H9 (cell line): ENCODE measurements at regions not wholly inside any gene's neighbourhood (a gene's known extent, or its start where the extent isn't known, plus 50 kb on each side); places are given as distances from the start of the nearest gene placed in this dataset.

Experiments
- DNase-seq: peaks from one replicate; pipeline ENCODE4 v3.0.0-alpha.2; 2017
- H2AFZ ChIP-seq: one replicate; pipeline ENCODE4 v1.6.1; 2013; ENCODE audit warnings: mild to moderate bottlenecking, low read length, control low read depth, moderate library complexity
- H2AK5ac ChIP-seq: 2 replicates; pipeline ENCODE4 v1.6.1; 2013; ENCODE audit warnings: low read length, control low read depth, mixed read lengths; ENCODE audit not compliant: insufficient read length
- H2BK120ac ChIP-seq: one replicate; pipeline ENCODE4 v1.6.1; 2013; ENCODE audit warnings: low read depth, mild to moderate bottlenecking, low read length, control low read depth, inconsistent platforms; ENCODE audit not compliant: poor library complexity, severe bottlenecking
- H2BK12ac ChIP-seq: 2 replicates; pipeline ENCODE4 v1.6.1; 2013; ENCODE audit warnings: low read length, control low read depth, mixed read lengths, low read depth; ENCODE audit not compliant: insufficient read length
- H2BK15ac ChIP-seq: 2 replicates; pipeline ENCODE4 v1.6.1; 2013; ENCODE audit warnings: low read depth, low read length, control low read depth
- H2BK20ac ChIP-seq: one replicate; pipeline ENCODE4 v1.6.1; 2013; ENCODE audit warnings: low read depth, mild to moderate bottlenecking, low read length, control low read depth, inconsistent platforms; ENCODE audit not compliant: poor library complexity, severe bottlenecking
- H2BK5ac ChIP-seq: 2 replicates; pipeline ENCODE4 v1.6.1; 2013; ENCODE audit warnings: low read length, control low read depth, mixed read lengths; ENCODE audit not compliant: insufficient read length
- H3K14ac ChIP-seq: 2 replicates; pipeline ENCODE4 v1.6.1; 2013; ENCODE audit warnings: low read length, control low read depth; ENCODE audit not compliant: insufficient read depth
- H3K18ac ChIP-seq: 2 replicates; pipeline ENCODE4 v1.6.1; 2013; ENCODE audit warnings: low read depth, mild to moderate bottlenecking, mixed read lengths, low read length, control low read depth; ENCODE audit not compliant: insufficient read length
- H3K23ac ChIP-seq: 2 replicates; pipeline ENCODE4 v1.6.1; 2013; ENCODE audit warnings: low read length, control low read depth, mixed read lengths, low read depth; ENCODE audit not compliant: insufficient read length
- H3K23me2 ChIP-seq: 2 replicates; pipeline ENCODE4 v1.6.1; 2013; ENCODE audit warnings: low read depth, mild to moderate bottlenecking, mixed read lengths, low read length, control low read depth; ENCODE audit not compliant: insufficient read length, poor library complexity, severe bottlenecking
- H3K27ac ChIP-seq: 2 replicates; pipeline ENCODE4 v1.5.1; 2013; ENCODE audit warnings: low read length, control low read depth, mixed read lengths, low read depth; ENCODE audit not compliant: insufficient read length
- H3K27me3 ChIP-seq: 2 replicates; pipeline ENCODE4 v1.6.1; 2013; ENCODE audit warnings: low read length, control low read depth, inconsistent platforms; ENCODE audit not compliant: insufficient read depth
- H3K4ac ChIP-seq: 2 replicates; pipeline ENCODE4 v1.6.1; 2013; ENCODE audit warnings: low read depth, mild to moderate bottlenecking, control low read depth, inconsistent platforms, low read length, moderate library complexity
- H3K4me1 ChIP-seq: 2 replicates; pipeline ENCODE4 v1.6.1; 2013; ENCODE audit warnings: low read length, control low read depth, inconsistent platforms; ENCODE audit not compliant: insufficient read depth
- H3K4me2 ChIP-seq: 2 replicates; pipeline ENCODE4 v1.6.1; 2013; ENCODE audit warnings: low read length, control low read depth, mixed read lengths; ENCODE audit not compliant: insufficient read length, insufficient read depth
- H3K56ac ChIP-seq: 2 replicates; pipeline ENCODE4 v1.6.1; 2013; ENCODE audit warnings: low read depth, mild to moderate bottlenecking, mixed read lengths, low read length, control low read depth; ENCODE audit not compliant: insufficient read length
- H3K79me1 ChIP-seq: 2 replicates; pipeline ENCODE4 v1.6.1; 2013; ENCODE audit warnings: low read depth, mild to moderate bottlenecking, moderate library complexity, low read length, control low read depth, inconsistent platforms; ENCODE audit not compliant: insufficient read depth, poor library complexity, severe bottlenecking
- H3K79me2 ChIP-seq: 2 replicates; pipeline ENCODE4 v1.6.1; 2013; ENCODE audit warnings: low read length, control low read depth, inconsistent platforms; ENCODE audit not compliant: insufficient read depth
- H3K9ac ChIP-seq: 2 replicates; pipeline ENCODE4 v1.6.1; 2013; ENCODE audit warnings: low read length, control low read depth, mixed read lengths; ENCODE audit not compliant: insufficient read length; ENCODE audit errors: extremely low read depth
- H3K9me3 ChIP-seq: one replicate; pipeline ENCODE4 v1.6.1; 2013; ENCODE audit warnings: low read depth, low read length, inconsistent platforms; ENCODE audit not compliant: control insufficient read depth
- H3T11ph ChIP-seq: one replicate; pipeline ENCODE4 v1.6.1; 2013; ENCODE audit warnings: mild to moderate bottlenecking, low read length, control low read depth, inconsistent platforms
- H4K20me1 ChIP-seq: one replicate; pipeline ENCODE4 v1.6.1; 2013; ENCODE audit not compliant: control insufficient read depth, insufficient read length, insufficient read depth
- H4K5ac ChIP-seq: 2 replicates; pipeline ENCODE4 v1.6.1; 2013; ENCODE audit warnings: low read depth, mild to moderate bottlenecking, mixed read lengths, low read length, control low read depth; ENCODE audit not compliant: insufficient read length
- H4K8ac ChIP-seq: replicated peaks from 2 replicates; pipeline ENCODE4 v1.6.1; 2013; ENCODE audit warnings: low read length, control low read depth, mixed read lengths, low read depth; ENCODE audit not compliant: insufficient read length
- H4K91ac ChIP-seq: 2 replicates; pipeline ENCODE4 v1.6.1; 2013; ENCODE audit warnings: low read depth, mild to moderate bottlenecking, moderate library complexity, mixed read lengths, low read length, control low read depth; ENCODE audit not compliant: insufficient read length
- H3K27ac Mint-ChIP-seq, 3 experiments: 2 replicates in 2 of 3; 3 replicates in 1 of 3; pipeline ENCODE4 v1.8.0; 2020 to 2021; ENCODE audit warnings: mixed read lengths in 3 of 3, mild to moderate bottlenecking in 1 of 3, moderate library complexity in 1 of 3
- H3K27me3 Mint-ChIP-seq: 2 replicates; pipeline ENCODE4 v1.8.0; 2021; ENCODE audit warnings: low read depth, mild to moderate bottlenecking, moderate library complexity, mixed read lengths
- H3K36me3 Mint-ChIP-seq, 3 experiments: 2 replicates in 2 of 3; 3 replicates in 1 of 3; pipeline ENCODE4 v1.8.0; 2020 to 2021; ENCODE audit warnings: low read depth in 3 of 3, mixed read lengths in 3 of 3; ENCODE audit not compliant: insufficient read depth in 1 of 3
- H3K4me1 Mint-ChIP-seq, 2 experiments: 2 replicates each; pipeline ENCODE4 v1.8.0; 2020; ENCODE audit warnings: mixed read lengths in 2 of 2
- H3K4me3 Mint-ChIP-seq, 2 experiments: 2 replicates in 1 of 2; 3 replicates in 1 of 2; pipeline ENCODE4 v1.8.0; 2020 to 2021; ENCODE audit warnings: mild to moderate bottlenecking in 2 of 2, mixed read lengths in 2 of 2, moderate library complexity in 1 of 2
- H3K9me3 Mint-ChIP-seq, 2 experiments: 2 replicates in 1 of 2; 3 replicates in 1 of 2; pipeline ENCODE4 v1.8.0; 2020; ENCODE audit warnings: mild to moderate bottlenecking in 2 of 2, mixed read lengths in 2 of 2, moderate library complexity in 1 of 2
- WGBS: extraction: QIAGEN DNeasy Blood & Tissue Kit; methylation state at CpG from one replicate; pipeline ENCODE4 v1.1.7; 2013; ENCODE audit warnings: missing lambda C conversion rate, low lambda C conversion rate, mixed read lengths; ENCODE audit not compliant: insufficient read length; ENCODE audit errors: extremely low coverage; 5-methylcytosine and 5-hydroxymethylcytosine counted together
- TF ChIP-seq, protein P1 (sequence below): fragments of 200-600 bp; sonication (generic); conservative IDR thresholded peaks from 3 replicates; pipeline ENCODE4 v1.8.0; 2021; ENCODE audit warnings: antibody characterized with exemption, mild to moderate bottlenecking

DNA sequence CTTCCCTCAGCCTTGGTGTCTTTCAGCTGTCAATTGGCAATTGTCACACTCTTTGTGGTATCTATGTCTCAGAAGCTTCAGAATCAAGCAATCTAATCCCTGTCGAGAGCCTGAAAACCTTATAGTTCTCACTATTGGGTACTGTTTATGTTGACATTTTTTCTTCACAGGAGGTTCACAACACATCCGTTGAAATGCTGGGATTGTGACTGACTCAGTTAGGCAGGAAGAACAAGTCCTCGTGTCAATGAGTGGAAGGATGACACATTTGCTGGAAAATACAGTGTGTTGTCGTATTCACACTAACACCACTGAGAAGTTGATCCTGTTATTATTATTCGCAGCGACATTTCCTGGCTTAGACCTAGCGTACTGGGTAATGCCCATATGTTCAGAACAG lies 163.9 kb upstream of the CITED2 start:
- Histone ChIP-seq H3K79me1 (no peaks in the 10 kb centered on the region), H3K9ac (no peak overlapping the region), H3K18ac (no peak overlapping the region), H4K8ac (no peak overlapping the region), H2BK12ac (no peak overlapping the region), H2BK20ac (no peak overlapping the region), H3T11ph (no peak overlapping the region), H3K23me2 (no peaks in the 10 kb centered on the region), H2BK120ac (no peak overlapping the region), H3K23ac (no peak overlapping the region), H3K9me3 (no peaks in the 10 kb centered on the region), H4K91ac (no peak overlapping the region), H2BK15ac (no peak overlapping the region), H2AFZ (no peak overlapping the region), H3K27ac (no peak overlapping the region), H3K27me3 (no peaks in the 10 kb centered on the region), H3K79me2 (no peaks in the 10 kb centered on the region), H3K4me1 (no peaks in the 10 kb centered on the region; the same call in 1 of the 2 replicates), H3K4ac (no peak overlapping the region), H3K56ac (no peak overlapping the region), H2BK5ac (no peak overlapping the region), H2AK5ac (no peak overlapping the region), H4K5ac (no peak overlapping the region), H3K4me2 (no peak overlapping the region), H4K20me1 (no peaks in the 10 kb centered on the region), H3K14ac (no peak overlapping the region)
- TF ChIP-seq, protein P1, sequence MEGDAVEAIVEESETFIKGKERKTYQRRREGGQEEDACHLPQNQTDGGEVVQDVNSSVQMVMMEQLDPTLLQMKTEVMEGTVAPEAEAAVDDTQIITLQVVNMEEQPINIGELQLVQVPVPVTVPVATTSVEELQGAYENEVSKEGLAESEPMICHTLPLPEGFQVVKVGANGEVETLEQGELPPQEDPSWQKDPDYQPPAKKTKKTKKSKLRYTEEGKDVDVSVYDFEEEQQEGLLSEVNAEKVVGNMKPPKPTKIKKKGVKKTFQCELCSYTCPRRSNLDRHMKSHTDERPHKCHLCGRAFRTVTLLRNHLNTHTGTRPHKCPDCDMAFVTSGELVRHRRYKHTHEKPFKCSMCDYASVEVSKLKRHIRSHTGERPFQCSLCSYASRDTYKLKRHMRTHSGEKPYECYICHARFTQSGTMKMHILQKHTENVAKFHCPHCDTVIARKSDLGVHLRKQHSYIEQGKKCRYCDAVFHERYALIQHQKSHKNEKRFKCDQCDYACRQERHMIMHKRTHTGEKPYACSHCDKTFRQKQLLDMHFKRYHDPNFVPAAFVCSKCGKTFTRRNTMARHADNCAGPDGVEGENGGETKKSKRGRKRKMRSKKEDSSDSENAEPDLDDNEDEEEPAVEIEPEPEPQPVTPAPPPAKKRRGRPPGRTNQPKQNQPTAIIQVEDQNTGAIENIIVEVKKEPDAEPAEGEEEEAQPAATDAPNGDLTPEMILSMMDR = no peak
- no peak overlapping the region for H3K27ac Mint-ChIP-seq
- no peak overlapping the region for H3K4me3 Mint-ChIP-seq
- WGBS = no CpG with 5 or more reads among the region's 7 CpGs
- H3K4me1 Mint-ChIP-seq = peaks cover 29 to 41% of the 10 kb centered on the region in 2 experiments
- DNase-seq = no peak
- H3K27me3 Mint-ChIP-seq = no peaks in the 10 kb centered on the region
- no peaks in the 10 kb centered on the region for H3K36me3 Mint-ChIP-seq
- H3K9me3 Mint-ChIP-seq = no peaks in the 10 kb centered on the region
